Ishikawa (cell line): ENCODE measurements at regions not wholly inside any gene's neighbourhood (a gene's known extent, or its start where the extent isn't known, plus 50 kb on each side); places are given as distances from the start of the nearest gene placed in this dataset.

ENCODE experiments used
- CEBPB ChIP-seq: IDR thresholded peaks from 2 replicates; pipeline ENCODE4 v1.6.1; 2012
- EP300 ChIP-seq: IDR thresholded peaks from 2 replicates; pipeline ENCODE4 v1.6.1; 2012; ENCODE audit warnings: borderline replicate concordance
- YY1 ChIP-seq: IDR thresholded peaks from 2 replicates; pipeline ENCODE4 v1.6.1; 2012; ENCODE audit warnings: low read depth

GRCh38 chr1:69077633-69078032 lies 490.1 kb upstream of the LRRC7 start:
- TF ChIP-seq EP300 (no peak), YY1 (no peak), CEBPB (no peak)
